Nephron progenitor cell (in vitro differentiated cells): ENCODE measurements at regions not wholly inside any gene's neighbourhood (a gene's known extent, or its start where the extent isn't known, plus 50 kb on each side); places are given as distances from the start of the nearest gene placed in this dataset.

Experiments used
- DNase-seq: peaks from one replicate; pipeline ENCODE4 v3.0.0; 2021
- H3K27ac Mint-ChIP-seq: 2 replicates; pipeline ENCODE4 v1.8.0; 2021; ENCODE audit warnings: mild to moderate bottlenecking, moderate library complexity, mixed read lengths
- H3K27me3 Mint-ChIP-seq: 2 replicates; pipeline ENCODE4 v1.8.0; 2021; ENCODE audit warnings: mild to moderate bottlenecking, low read depth, mixed read lengths; ENCODE audit not compliant: poor library complexity
- H3K36me3 Mint-ChIP-seq: 2 replicates; pipeline ENCODE4 v1.8.0; 2021; ENCODE audit warnings: low read depth, mixed read lengths
- H3K4me1 Mint-ChIP-seq: 2 replicates; pipeline ENCODE4 v1.8.0; 2021; ENCODE audit warnings: mixed read lengths
- H3K4me3 Mint-ChIP-seq: 2 replicates; pipeline ENCODE4 v1.8.0; 2021; ENCODE audit warnings: mild to moderate bottlenecking, moderate library complexity, mixed read lengths
- H3K9me3 Mint-ChIP-seq: 2 replicates; pipeline ENCODE4 v1.8.0; 2021; ENCODE audit warnings: mild to moderate bottlenecking, moderate library complexity, mixed read lengths
- CTCF ChIP-seq: fragments of 200-600 bp; sonication (generic); IDR thresholded peaks from 2 replicates; pipeline ENCODE4 v1.5.0; 2021; ENCODE audit warnings: antibody characterized with exemption

GRCh38 chr5:159704160-159704559, 212.1 kb upstream of the ADRA1B start:
- Mint-ChIP-seq H3K9me3 (peaks cover 23% of the 10 kb centered on the region), H3K36me3 (peaks cover 10% of the 10 kb centered on the region), H3K27ac (no peak overlapping the region), H3K4me1 (no peaks in the 10 kb centered on the region), H3K4me3 (no peak overlapping the region), H3K27me3 (peaks cover 8% of the 10 kb centered on the region)
- DNase-seq: no peak
- TF ChIP-seq CTCF: no peak

- no peak overlapping the region for H3K27ac Mint-ChIP-seq
- DNase-seq: no peak
- peaks cover 6% of the 10 kb centered on the region for H3K4me1 Mint-ChIP-seq
- H3K9me3 Mint-ChIP-seq: peaks cover 28% of the 10 kb centered on the region
- peaks cover 10% of the 10 kb centered on the region for H3K36me3 Mint-ChIP-seq
- TF ChIP-seq CTCF: no peak
- H3K4me3 Mint-ChIP-seq: no peak overlapping the region
- peaks cover 8% of the 10 kb centered on the region for H3K27me3 Mint-ChIP-seq
Observed at GRCh38 chr5:159705948-159706347, 210.3 kb upstream of the ADRA1B start.

- Mint-ChIP-seq H3K9me3 (peaks cover 28% of the 10 kb centered on the region), H3K27ac (no peak overlapping the region), H3K36me3 (peaks cover 10% of the 10 kb centered on the region), H3K4me1 (peaks cover 28% of the 10 kb centered on the region), H3K27me3 (peaks cover 8% of the 10 kb centered on the region), H3K4me3 (no peak overlapping the region)
- no peak for DNase-seq
- no peak for TF ChIP-seq CTCF
Observed at GRCh38 chr5:159708090-159708489, 208.2 kb upstream of the ADRA1B start.

- Mint-ChIP-seq H3K9me3 (peaks cover 52% of the 10 kb centered on the region), H3K4me3 (no peak overlapping the region)
Observed at GRCh38 chr5:159712672-159713071, 203.6 kb upstream of the ADRA1B start.

GRCh38 chr5:159713254-159713653, 203.0 kb upstream of the ADRA1B start:
- peaks cover 48% of the 10 kb centered on the region for H3K9me3 Mint-ChIP-seq
- H3K4me3 Mint-ChIP-seq: no peak overlapping the region
- no peak for TF ChIP-seq CTCF
- no peaks in the 10 kb centered on the region for H3K27me3 Mint-ChIP-seq
- H3K36me3 Mint-ChIP-seq: peaks cover 12% of the 10 kb centered on the region
- no peak overlapping the region for H3K27ac Mint-ChIP-seq
- peaks cover 35% of the 10 kb centered on the region for H3K4me1 Mint-ChIP-seq
- no peak for DNase-seq

More at GRCh38 chr5:159712672-159713071, 203.6 kb upstream of the ADRA1B start:
- Mint-ChIP-seq H3K27ac (no peak overlapping the region), H3K27me3 (no peaks in the 10 kb centered on the region), H3K36me3 (peaks cover 14% of the 10 kb centered on the region), H3K4me1 (peaks cover 35% of the 10 kb centered on the region)
- DNase-seq: no peak
- TF ChIP-seq CTCF: no peak

- Mint-ChIP-seq H3K36me3 (peaks cover 12% of the 10 kb centered on the region), H3K27ac (no peak overlapping the region), H3K9me3 (peaks cover 43% of the 10 kb centered on the region), H3K4me1 (peaks cover 35% of the 10 kb centered on the region), H3K27me3 (peaks cover 1% of the 10 kb centered on the region), H3K4me3 (no peak overlapping the region)
- TF ChIP-seq CTCF: no peak
- no peak for DNase-seq
Observed at GRCh38 chr5:159713773-159714172, 202.5 kb upstream of the ADRA1B start.
